OCI-LY7 (cell line): ENCODE measurements at regions not wholly inside any gene's neighbourhood (a gene's known extent, or its start where the extent isn't known, plus 50 kb on each side); places are given as distances from the start of the nearest gene placed in this dataset.

ENCODE experiments used
- BruUV-seq: library from RNA; stranded (reverse); fragments of 400-500 nt; replicated peaks from 2 replicates; lab custom pipeline; 2021; lab: Mats Ljungman, UMichigan
- CTCF ChIA-PET: fragments of 300-600 bp; sonication (Branson Sonifier 250); formaldehyde crosslinking; loops from one replicate; lab custom pipeline; 2022; ENCODE audit warnings: antibody characterized with exemption; ENCODE audit not compliant: unreplicated experiment; lab: Charles Lee
- POLR2A ChIA-PET: fragments of 300-600 bp; sonication (Branson Sonifier 250); formaldehyde crosslinking; loops from one replicate; lab custom pipeline; 2022; ENCODE audit warnings: antibody characterized with exemption; lab: Charles Lee
- DNase-seq: peaks from one replicate; pipeline ENCODE4 v3.0.0-alpha.2; 2015; ENCODE audit warnings: low spot score
- H2AFZ ChIP-seq: fragments of 200-600 bp; sonication (generic), shearing (Covaris generic); 2 replicates; pipeline ENCODE4 v1.6.1; 2014; ENCODE audit warnings: mild to moderate bottlenecking, antibody characterized with exemption, low read length, moderate library complexity
- H3K27ac ChIP-seq: fragments of 200-600 bp; sonication (generic); 2 replicates; pipeline ENCODE4 v1.5.1; 2014; ENCODE audit warnings: mixed run types, low read depth, mild to moderate bottlenecking, moderate library complexity, low read length, inconsistent platforms; ENCODE audit not compliant: poor library complexity, severe bottlenecking
- H3K36me3 ChIP-seq: fragments of 200-600 bp; sonication (generic); 2 replicates; pipeline ENCODE4 v1.6.1; 2014; ENCODE audit warnings: mild to moderate bottlenecking, antibody characterized with exemption, low read length, moderate library complexity, mixed read lengths; ENCODE audit not compliant: insufficient read depth
- H3K4me1 ChIP-seq: fragments of 200-600 bp; sonication (generic); 2 replicates; pipeline ENCODE4 v1.5.1; 2014; ENCODE audit warnings: mild to moderate bottlenecking, low read length; ENCODE audit not compliant: insufficient read depth, poor library complexity, severe bottlenecking
- H3K4me2 ChIP-seq: fragments of 200-600 bp; sonication (generic); 2 replicates; pipeline ENCODE4 v1.6.1; 2014; ENCODE audit warnings: mild to moderate bottlenecking, low read length
- H3K4me3 ChIP-seq: fragments of 200-600 bp; sonication (generic); 2 replicates; pipeline ENCODE4 v1.5.1; 2014; ENCODE audit warnings: mild to moderate bottlenecking, low read depth, low read length; ENCODE audit not compliant: poor library complexity, severe bottlenecking
- H3K79me2 ChIP-seq: fragments of 200-600 bp; sonication (generic); 2 replicates; pipeline ENCODE4 v1.6.1; 2016; ENCODE audit warnings: low read depth, mild to moderate bottlenecking, low read length, moderate library complexity, mixed read lengths; ENCODE audit not compliant: insufficient read depth
- H3K9me2 ChIP-seq: fragments of 200-600 bp; sonication (generic); 2 replicates; pipeline ENCODE4 v1.6.1; 2016; ENCODE audit warnings: mild to moderate bottlenecking, low read length, mixed read lengths; ENCODE audit not compliant: insufficient read depth
- H3K9me3 ChIP-seq: fragments of 200-600 bp; sonication (generic); 2 replicates; pipeline ENCODE4 v1.6.1; 2014; ENCODE audit warnings: mild to moderate bottlenecking, mixed run types, low read length, mixed read lengths
- H4K20me1 ChIP-seq: fragments of 200-600 bp; sonication (generic); 2 replicates; pipeline ENCODE4 v1.6.1; 2014; ENCODE audit warnings: mild to moderate bottlenecking, antibody characterized with exemption, low read length, moderate library complexity, mixed read lengths; ENCODE audit not compliant: insufficient read depth
- CTCF ChIP-seq: fragments of 200-600 bp; sonication (generic); conservative IDR thresholded peaks from 2 replicates; pipeline ENCODE4 v1.5.1; 2014; ENCODE audit warnings: mild to moderate bottlenecking, antibody characterized with exemption, low read length, moderate library complexity, mixed read lengths
- EZH2phosphoT487 ChIP-seq: fragments of 200-600 bp; sonication (generic); IDR thresholded peaks from 2 replicates; pipeline ENCODE4 v1.6.1; 2018; ENCODE audit warnings: low read depth, borderline replicate concordance, mild to moderate bottlenecking, mixed run types, antibody characterized with exemption, low read length, moderate library complexity, mixed read lengths
- intact Hi-C: fragments of 100-400 bp; cut with micrococcal nuclease; formaldehyde crosslinking; loops from one replicate; pipeline ENCODE4 v1.10.0; 2022; ENCODE audit not compliant: unreplicated experiment

DNA sequence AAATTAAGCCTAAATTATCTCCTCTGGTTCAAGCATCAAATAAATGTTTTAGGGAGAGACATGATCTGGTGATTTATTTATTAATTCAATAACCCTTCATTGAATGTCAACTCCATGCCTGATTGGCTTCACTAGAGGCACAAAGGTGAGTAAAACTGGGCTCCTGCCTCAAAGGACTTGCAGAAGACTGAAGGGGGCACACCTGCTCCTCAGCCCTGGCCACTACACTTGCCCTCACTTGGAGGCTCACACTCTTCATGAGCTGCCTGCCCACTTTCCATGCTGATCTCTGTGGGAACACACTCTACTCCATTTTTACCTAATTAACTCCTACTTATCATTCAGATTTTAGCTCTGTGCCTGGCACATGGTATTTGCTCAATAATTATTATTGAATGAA, 84.4 kb upstream of the KCNMB2 start:
- no peaks in the 10 kb centered on the region for H4K20me1 ChIP-seq
- BruUV-seq: no TSS peak
- CTCF ChIA-PET: no interaction called here
- no peak overlapping the region for H2AFZ ChIP-seq
- no peak overlapping the region for H3K4me2 ChIP-seq
- TF ChIP-seq EZH2phosphoT487 (no peak), CTCF (no peak)
- H3K9me2 ChIP-seq: no peaks in the 10 kb centered on the region
- no peaks in the 10 kb centered on the region for H3K36me3 ChIP-seq
- intact Hi-C loops: no loop called here
- no peaks in the 10 kb centered on the region for H3K4me1 ChIP-seq
- H3K27ac ChIP-seq: no peak overlapping the region
- H3K79me2 ChIP-seq: no peaks in the 10 kb centered on the region
- POLR2A ChIA-PET: interaction anchor here (2.6 kb wide), 1 partner anchor 13 kb away, joined by 14 read pairs; no protein-coding TSS in a partner anchor
- H3K9me3 ChIP-seq: no peaks in the 10 kb centered on the region
- DNase-seq: no peak
- no peak overlapping the region for H3K4me3 ChIP-seq

DNA sequence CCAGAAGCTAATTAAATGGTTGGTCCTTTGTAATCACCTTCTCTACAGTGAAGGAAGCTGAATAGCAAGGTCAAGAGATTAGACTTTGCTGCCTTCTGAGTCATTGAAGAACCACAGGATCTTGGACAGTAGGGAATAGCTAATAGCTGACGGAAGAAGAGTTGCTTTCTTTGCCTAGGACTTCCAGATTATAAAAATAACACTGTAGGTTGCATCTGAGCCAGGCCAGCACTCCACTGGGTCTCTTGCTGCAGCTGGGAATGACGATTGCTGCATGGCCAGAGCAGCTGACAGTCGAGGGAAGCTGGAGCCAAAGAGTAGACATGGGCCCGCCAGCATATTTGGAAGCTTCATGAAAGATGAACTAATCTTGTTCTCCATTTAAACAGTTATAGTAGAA, 81.5 kb upstream of the KCNMB2 start:
- Histone ChIP-seq H4K20me1 (no peaks in the 10 kb centered on the region), H3K27ac (no peak overlapping the region), H3K4me3 (no peak overlapping the region), H2AFZ (no peak overlapping the region), H3K4me2 (no peak overlapping the region), H3K4me1 (no peaks in the 10 kb centered on the region), H3K36me3 (no peaks in the 10 kb centered on the region), H3K9me3 (no peaks in the 10 kb centered on the region), H3K9me2 (no peaks in the 10 kb centered on the region), H3K79me2 (no peaks in the 10 kb centered on the region)
- intact Hi-C loops: no loop called here
- ChIA-PET POLR2A (interaction anchor here (0.8 to 1.2 kb wide), 2 partner anchors 10 to 11 kb away, joined by 3 read pairs; no protein-coding TSS in a partner anchor), CTCF (no interaction called here)
- no TSS peak for BruUV-seq
- no peak for DNase-seq
- TF ChIP-seq EZH2phosphoT487 (no peak), CTCF (no peak)

DNA sequence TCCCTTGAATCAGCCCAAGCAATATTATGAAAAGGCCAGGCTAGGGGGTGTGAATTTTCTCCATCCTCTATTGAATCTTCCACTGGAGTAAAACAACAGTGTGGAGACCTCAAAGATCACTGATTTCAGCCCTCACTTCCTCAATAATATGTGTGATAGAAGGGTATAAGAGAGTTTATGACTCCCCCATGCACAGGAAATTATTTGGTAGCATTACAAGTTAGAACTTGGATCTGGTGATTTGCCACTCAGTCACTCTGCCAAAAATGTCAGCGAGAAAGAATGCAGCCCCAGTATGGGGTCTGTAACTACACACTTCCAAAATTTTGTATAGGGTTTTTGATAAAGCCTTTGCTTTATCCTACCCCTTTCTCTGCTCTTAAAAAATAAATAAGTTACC, 81.0 kb upstream of the KCNMB2 start:
- TF ChIP-seq EZH2phosphoT487: no peak
- no peak for TF ChIP-seq CTCF
- H3K4me2 ChIP-seq: no peak overlapping the region
- H3K9me2 ChIP-seq: no peaks in the 10 kb centered on the region
- no peak overlapping the region for H2AFZ ChIP-seq
- no peaks in the 10 kb centered on the region for H3K36me3 ChIP-seq
- intact Hi-C loops: no loop called here
- BruUV-seq: no TSS peak
- no peaks in the 10 kb centered on the region for H4K20me1 ChIP-seq
- H3K4me1 ChIP-seq: no peaks in the 10 kb centered on the region
- DNase-seq: no peak
- no peaks in the 10 kb centered on the region for H3K79me2 ChIP-seq
- no peak overlapping the region for H3K27ac ChIP-seq
- ChIA-PET CTCF (no interaction called here), POLR2A (interaction anchor here (1.2 kb wide), 1 partner anchor 10 kb away, joined by 3 read pairs; no protein-coding TSS in a partner anchor)
- no peaks in the 10 kb centered on the region for H3K9me3 ChIP-seq
- H3K4me3 ChIP-seq: no peak overlapping the region
